GM10248 (cell line): ENCODE measurements at regions not wholly inside any gene's neighbourhood (a gene's known extent, or its start where the extent isn't known, plus 50 kb on each side); places are given as distances from the start of the nearest gene placed in this dataset.

Experiments
- CTCF ChIA-PET: fragments of 300-600 bp; sonication (Branson Sonifier 250); formaldehyde crosslinking; extraction: SDS; loops from one replicate; lab custom pipeline; 2021; ENCODE audit warnings: antibody characterized with exemption; lab: Yijun Ruan, JAX
- POLR2A ChIA-PET: fragments of 350-650 bp; sonication (Branson Sonifier 250); formaldehyde crosslinking; extraction: SDS; loops from one replicate; lab custom pipeline; 2020; ENCODE audit warnings: antibody characterized with exemption; lab: Yijun Ruan, JAX
- DNase-seq: peaks from one replicate; pipeline ENCODE4 v3.0.0; 2012; ENCODE audit errors: extremely low spot score
- CTCF ChIP-seq: IDR thresholded peaks from 2 replicates; pipeline ENCODE4 v1.5.1; 2012; ENCODE audit warnings: mild to moderate bottlenecking, low read depth; ENCODE audit errors: extremely low read depth, missing control alignments, control extremely low read depth

- CTCF ChIA-PET, result no interaction called here
- TF ChIP-seq CTCF, result no peak
- POLR2A ChIA-PET, result no interaction called here
These were observed 269.5 kb upstream of the HTR2A start for GRCh38 chr13:47166336-47166735.

GRCh38 chr13:47159853-47160550 lies 263.1 kb upstream of the HTR2A start:
- CTCF ChIA-PET, result interaction anchor here (1.4 kb wide), 1 partner anchor 19 kb away, joined by 3 read pairs; no protein-coding TSS in a partner anchor
- no peak for DNase-seq
- TF ChIP-seq CTCF, result no peak
- POLR2A ChIA-PET, result no interaction called here

More at GRCh38 chr13:47166336-47166735, 269.5 kb upstream of the HTR2A start:
- no peak for DNase-seq

- no peak for TF ChIP-seq CTCF
- POLR2A ChIA-PET, result no interaction called here
- CTCF ChIA-PET, result no interaction called here
- DNase-seq, result no peak
These were observed 261.7 kb upstream of the HTR2A start for GRCh38 chr13:47158593-47158992.

GRCh38 chr13:47148543-47148942 lies 251.7 kb upstream of the HTR2A start:
- no peak for TF ChIP-seq CTCF
- no peak for DNase-seq
- ChIA-PET CTCF (no interaction called here), POLR2A (no interaction called here)

GRCh38 chr13:47147812-47148119 lies 250.9 kb upstream of the HTR2A start:
- no peak for DNase-seq
- POLR2A ChIA-PET, result no interaction called here
- CTCF ChIA-PET, result interaction anchor here (1.1 kb wide), 1 partner anchor 25 kb away, joined by 3 read pairs; no protein-coding TSS in a partner anchor
- no peak for TF ChIP-seq CTCF

GRCh38 chr13:47146991-47147811 lies 250.3 kb upstream of the HTR2A start:
- CTCF ChIA-PET, result interaction anchor here (1.1 to 1.9 kb wide), 2 partner anchors 25 to 185 kb away, joined by 3 to 4 read pairs; no protein-coding TSS in a partner anchor
- peak; percentile 41 for DNase-seq
- POLR2A ChIA-PET, result no interaction called here
- TF ChIP-seq CTCF, result no peak
